ENCODE measurements at regions not wholly inside any gene's neighbourhood (a gene's known extent, or its start where the extent isn't known, plus 50 kb on each side); places are given as distances from the start of the nearest gene placed in this dataset.

GRCh38 chr18:38750751-38751150 lies 1185.2 kb upstream of the CELF4 start:
- TF ChIP-seq POLR2A (IDR thresholded peaks at IDR 0.05; ENCODE audit: low read depth, low read length) (no peak), CTCF (IDR thresholded peaks at IDR 0.05; ENCODE audit: extremely low read depth in 1 of 2, insufficient read depth in 1 of 2, low read depth in 1 of 2, low read length in 2 of 2) (no peak), MAX (IDR thresholded peaks at IDR 0.05; ENCODE audit: insufficient read depth, insufficient read length) (no peak)

All from endothelial cell of umbilical vein (primary cell).